ENCODE measurements at regions not wholly inside any gene's neighbourhood (a gene's known extent, or its start where the extent isn't known, plus 50 kb on each side); places are given as distances from the start of the nearest gene placed in this dataset.

DNA sequence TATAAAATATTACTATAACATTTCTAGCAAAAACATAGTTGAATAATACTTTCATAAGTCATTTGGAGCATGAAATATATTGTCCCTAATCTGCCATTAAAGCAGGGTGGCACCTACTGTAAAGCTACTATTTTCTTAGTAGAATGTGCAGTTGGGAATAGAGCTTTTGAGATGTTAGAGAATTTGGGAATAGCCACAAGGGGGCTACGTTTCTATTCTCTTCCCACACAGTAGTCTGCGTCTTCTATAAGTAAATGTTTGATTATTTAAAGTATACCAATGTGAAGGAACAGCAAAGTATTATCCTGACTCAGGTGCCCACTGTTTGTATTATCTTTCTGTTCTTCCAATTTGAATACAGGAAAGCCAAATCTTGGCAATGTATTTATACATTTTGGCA lies 323.2 kb upstream of the GIMD1 start:
- POLR2A ChIA-PET = no interaction called here
- peaks cover 2% of the 10 kb centered on the region for H3K9me3 Mint-ChIP-seq
- no peak overlapping the region for H3K4me3 Mint-ChIP-seq
- intact Hi-C loops (cut with micrococcal nuclease) = no loop called here
- H3K27me3 Mint-ChIP-seq = no peaks in the 10 kb centered on the region
- DNase-seq = no peak
- CTCF ChIA-PET = no interaction called here
- H3K4me1 Mint-ChIP-seq (ENCODE audit: low read depth) = no peaks in the 10 kb centered on the region
- H3K36me3 Mint-ChIP-seq = no peaks in the 10 kb centered on the region
- no peak overlapping the region for H3K27ac Mint-ChIP-seq

DNA sequence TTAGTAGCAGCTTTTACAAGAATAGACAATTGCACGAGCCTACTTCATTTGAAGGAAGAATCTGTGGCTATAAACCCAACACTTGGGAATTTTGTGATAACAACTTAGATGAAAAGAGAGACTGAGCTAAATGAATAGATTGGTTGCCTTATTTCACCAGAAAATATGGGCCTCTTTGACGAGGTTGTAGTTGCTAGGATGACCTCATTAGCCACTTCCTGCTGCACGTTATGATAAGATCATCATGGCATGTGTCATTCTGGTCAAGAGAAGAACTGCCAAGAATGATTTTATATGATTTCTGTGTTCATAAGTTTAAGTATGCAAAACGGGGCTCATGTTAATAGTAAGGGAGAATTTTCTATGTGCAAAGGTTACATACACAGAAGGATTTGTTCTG lies 321.9 kb upstream of the GIMD1 start:
- H3K36me3 Mint-ChIP-seq = no peaks in the 10 kb centered on the region
- no peak for DNase-seq
- ChIA-PET CTCF (no interaction called here), POLR2A (no interaction called here)
- H3K27ac Mint-ChIP-seq = no peak overlapping the region
- no peaks in the 10 kb centered on the region for H3K4me1 Mint-ChIP-seq (ENCODE audit: low read depth)
- H3K4me3 Mint-ChIP-seq = no peak overlapping the region
- intact Hi-C loops (cut with micrococcal nuclease) = no loop called here
- H3K9me3 Mint-ChIP-seq = peaks cover 2% of the 10 kb centered on the region
- no peaks in the 10 kb centered on the region for H3K27me3 Mint-ChIP-seq

DNA sequence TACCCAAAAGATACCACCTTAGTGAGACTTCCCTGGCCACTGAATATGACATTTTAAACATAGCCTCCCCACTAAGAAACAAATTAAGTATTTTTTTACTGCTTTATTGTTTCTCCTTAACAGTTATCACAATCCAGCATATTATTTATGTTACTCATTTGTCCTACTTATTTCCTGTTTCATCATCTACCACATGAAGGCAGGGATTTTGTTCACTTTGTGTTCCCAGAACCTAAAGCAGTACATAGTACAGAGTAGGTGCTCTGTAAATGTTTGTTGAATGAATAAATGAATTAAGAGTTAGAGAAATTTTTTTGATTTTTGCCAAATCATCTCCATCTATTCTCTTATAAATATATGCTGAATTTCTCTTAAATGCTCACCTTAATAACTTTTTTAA lies 318.4 kb upstream of the GIMD1 start:
- ChIA-PET CTCF (no interaction called here), POLR2A (no interaction called here)
- intact Hi-C loops (cut with micrococcal nuclease) = no loop called here
- Mint-ChIP-seq H3K27me3 (no peaks in the 10 kb centered on the region), H3K4me3 (no peak overlapping the region), H3K9me3 (peaks cover 4% of the 10 kb centered on the region), H3K36me3 (no peaks in the 10 kb centered on the region), H3K27ac (no peak overlapping the region), H3K4me1 (ENCODE audit: low read depth) (no peaks in the 10 kb centered on the region)
- DNase-seq = no peak

DNA sequence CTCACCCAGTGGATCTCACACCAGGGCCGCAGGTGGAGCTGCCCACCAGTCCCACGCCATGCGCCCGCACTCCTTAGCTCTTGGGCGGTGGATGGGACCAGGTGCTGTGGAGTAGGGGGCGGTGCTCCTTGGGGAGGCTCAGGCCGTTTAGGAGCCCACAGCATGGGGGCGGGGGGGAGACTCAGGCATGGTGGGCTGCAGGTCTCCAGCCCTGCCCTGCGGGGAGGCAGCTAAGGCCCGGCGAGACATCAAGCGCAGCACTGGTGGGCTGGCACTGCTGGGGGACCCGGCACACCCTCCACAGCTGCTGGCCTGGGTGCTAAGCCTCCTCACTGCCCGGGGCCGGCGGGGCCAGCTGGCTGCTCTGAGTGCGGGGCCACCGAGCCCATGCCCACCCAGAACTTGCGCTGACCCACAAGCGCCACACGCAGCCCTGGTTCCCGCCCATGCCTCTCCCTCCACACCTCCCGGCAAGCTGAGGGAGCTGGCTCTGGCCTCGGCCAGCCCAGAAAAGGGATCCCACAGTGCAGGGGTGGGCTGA lies 312.9 kb upstream of the GIMD1 start:
- Mint-ChIP-seq H3K9me3 (peaks cover 4% of the 10 kb centered on the region), H3K4me3 (no peak overlapping the region), H3K27ac (no peak overlapping the region), H3K4me1 (ENCODE audit: low read depth) (no peaks in the 10 kb centered on the region), H3K27me3 (no peaks in the 10 kb centered on the region), H3K36me3 (no peaks in the 10 kb centered on the region)
- intact Hi-C loops (cut with micrococcal nuclease) = no loop called here
- no peak for DNase-seq
- CTCF ChIA-PET = no interaction called here
- POLR2A ChIA-PET = no interaction called here

DNA sequence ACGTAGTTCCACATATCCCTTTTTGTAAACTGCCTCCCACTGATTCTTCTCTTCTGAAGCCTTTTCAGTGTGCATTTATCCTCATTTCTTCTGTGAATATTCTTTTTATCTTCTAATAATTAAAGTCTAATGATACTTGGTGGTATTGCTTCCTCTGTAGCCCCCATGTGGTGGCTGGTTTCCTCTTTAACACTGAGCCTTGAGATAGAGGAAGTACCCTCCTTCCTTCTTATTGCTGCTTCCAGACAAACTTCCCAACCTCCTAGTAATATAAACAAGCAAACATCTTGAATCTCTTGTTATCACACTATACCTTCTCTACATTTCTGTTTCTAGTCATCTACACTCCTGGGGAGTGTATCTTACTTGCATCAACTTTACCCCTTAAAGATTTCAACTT lies 310.5 kb upstream of the GIMD1 start:
- H3K27me3 Mint-ChIP-seq = no peaks in the 10 kb centered on the region
- ChIA-PET CTCF (no interaction called here), POLR2A (no interaction called here)
- no peak overlapping the region for H3K4me3 Mint-ChIP-seq
- no peaks in the 10 kb centered on the region for H3K36me3 Mint-ChIP-seq
- peaks cover 9% of the 10 kb centered on the region for H3K9me3 Mint-ChIP-seq
- no peak for DNase-seq
- no peaks in the 10 kb centered on the region for H3K4me1 Mint-ChIP-seq (ENCODE audit: low read depth)
- no peak overlapping the region for H3K27ac Mint-ChIP-seq
- intact Hi-C loops (cut with micrococcal nuclease) = no loop called here

DNA sequence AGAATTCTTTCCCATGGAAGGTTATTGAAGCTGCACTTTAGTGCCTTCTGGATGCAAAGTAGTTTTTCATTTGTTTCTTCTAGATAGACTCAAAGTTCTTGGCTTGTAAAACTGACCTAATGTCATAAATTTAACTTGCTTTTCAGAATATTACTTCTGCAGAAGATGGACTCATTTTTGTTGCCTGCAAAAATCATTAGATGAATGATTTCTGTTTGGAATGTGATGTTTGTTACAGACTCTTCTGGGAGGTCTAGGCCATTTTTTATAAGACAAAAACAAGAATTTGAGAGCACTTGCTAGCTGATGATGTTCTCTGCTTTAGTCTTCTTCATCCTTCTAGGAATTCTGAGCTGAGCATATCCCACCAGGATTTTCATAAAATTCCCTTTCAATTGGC lies 308.6 kb upstream of the GIMD1 start:
- no peaks in the 10 kb centered on the region for H3K27me3 Mint-ChIP-seq
- no peaks in the 10 kb centered on the region for H3K4me1 Mint-ChIP-seq (ENCODE audit: low read depth)
- ChIA-PET CTCF (no interaction called here), POLR2A (no interaction called here)
- H3K9me3 Mint-ChIP-seq = peaks cover 13% of the 10 kb centered on the region
- no peak for DNase-seq
- intact Hi-C loops (cut with micrococcal nuclease) = no loop called here
- no peak overlapping the region for H3K4me3 Mint-ChIP-seq
- H3K27ac Mint-ChIP-seq = no peak overlapping the region
- no peaks in the 10 kb centered on the region for H3K36me3 Mint-ChIP-seq

DNA sequence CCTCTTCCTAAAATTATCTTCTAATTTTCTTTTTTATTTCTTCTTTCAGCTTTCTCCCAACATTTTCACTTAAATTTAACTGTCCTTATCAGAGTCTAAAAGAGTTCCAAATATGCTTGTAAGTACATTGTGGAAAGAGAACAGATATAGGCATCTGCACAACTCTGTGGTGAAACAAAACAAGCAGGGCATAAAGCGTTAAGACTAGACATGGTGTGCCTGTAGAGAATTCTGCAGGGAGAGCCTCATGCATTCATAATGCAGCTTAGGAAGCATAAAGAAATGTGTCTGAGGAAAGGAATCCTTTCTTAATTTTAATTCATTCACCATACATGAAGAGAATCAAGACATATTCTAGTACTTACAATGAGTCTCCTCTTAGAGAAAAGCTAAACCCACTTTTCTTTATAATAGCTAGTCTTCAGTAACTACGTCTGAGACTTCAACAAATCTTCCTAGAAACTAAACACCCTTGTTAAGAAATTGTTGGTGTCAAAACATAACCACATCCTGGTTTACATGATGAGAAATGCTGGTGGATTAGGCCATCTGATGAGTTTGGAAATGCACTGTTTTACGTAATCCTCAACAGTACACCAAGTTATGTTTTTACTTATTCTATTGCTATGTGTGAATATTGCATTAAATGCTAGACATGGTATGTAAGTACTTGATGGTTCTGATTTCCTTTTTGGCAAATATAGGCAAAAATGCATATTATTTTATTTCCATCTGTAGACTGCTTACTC lies 307.8 kb upstream of the GIMD1 start:
- Mint-ChIP-seq H3K27me3 (no peaks in the 10 kb centered on the region), H3K4me1 (ENCODE audit: low read depth) (no peaks in the 10 kb centered on the region), H3K27ac (no peak overlapping the region), H3K9me3 (peaks cover 10% of the 10 kb centered on the region), H3K4me3 (no peak overlapping the region), H3K36me3 (no peaks in the 10 kb centered on the region)
- intact Hi-C loops (cut with micrococcal nuclease) = no loop called here
- ChIA-PET POLR2A (no interaction called here), CTCF (no interaction called here)
- no peak for DNase-seq

DNA sequence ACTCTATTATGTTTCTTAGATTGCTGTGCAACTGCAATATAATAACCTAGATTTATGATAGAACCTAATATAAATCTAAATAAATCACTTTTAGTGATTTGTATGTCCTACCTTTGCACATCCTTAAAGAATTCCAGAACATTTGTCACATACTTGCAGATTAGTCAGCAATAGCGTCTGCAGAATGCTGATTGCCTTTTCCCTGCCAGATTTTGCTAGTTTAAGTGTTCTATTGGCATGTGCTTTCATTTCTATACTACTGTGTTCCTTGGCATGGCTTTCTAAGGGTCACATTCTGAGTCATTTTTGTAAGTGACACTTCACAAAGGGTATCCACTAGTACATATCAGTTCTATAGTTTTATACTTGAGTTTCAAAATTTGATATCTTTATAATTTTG lies 303.1 kb upstream of the GIMD1 start:
- no peak for DNase-seq
- intact Hi-C loops (cut with micrococcal nuclease) = no loop called here
- POLR2A ChIA-PET = no interaction called here
- CTCF ChIA-PET = no interaction called here
- Mint-ChIP-seq H3K27me3 (no peaks in the 10 kb centered on the region), H3K36me3 (no peaks in the 10 kb centered on the region), H3K9me3 (peaks cover 10% of the 10 kb centered on the region), H3K4me1 (ENCODE audit: low read depth) (no peaks in the 10 kb centered on the region), H3K27ac (no peak overlapping the region), H3K4me3 (no peak overlapping the region)

DNA sequence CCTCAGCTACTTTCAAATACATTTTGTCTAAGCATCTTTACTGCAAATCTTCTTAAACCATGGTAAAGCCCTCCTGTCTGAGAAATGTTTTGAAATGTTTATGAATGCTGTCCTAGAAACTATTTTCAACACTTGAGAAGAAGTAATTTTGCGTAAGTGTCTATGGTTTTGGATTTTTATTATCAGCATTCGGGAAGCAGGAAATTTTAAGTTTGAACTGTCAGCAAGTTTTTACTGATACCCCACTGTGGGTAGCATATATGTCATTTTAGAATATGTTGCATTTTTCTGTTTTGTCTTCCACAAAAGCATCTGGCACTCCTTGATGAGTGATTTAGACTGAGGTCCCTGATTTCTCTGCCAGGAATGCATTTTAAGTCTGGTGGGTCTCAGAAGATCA lies 302.4 kb upstream of the GIMD1 start:
- intact Hi-C loops (cut with micrococcal nuclease) = no loop called here
- POLR2A ChIA-PET = no interaction called here
- Mint-ChIP-seq H3K9me3 (peaks cover 10% of the 10 kb centered on the region), H3K4me3 (no peak overlapping the region), H3K4me1 (ENCODE audit: low read depth) (no peaks in the 10 kb centered on the region), H3K27ac (no peak overlapping the region), H3K36me3 (no peaks in the 10 kb centered on the region), H3K27me3 (no peaks in the 10 kb centered on the region)
- CTCF ChIA-PET = no interaction called here
- DNase-seq = no peak

DNA sequence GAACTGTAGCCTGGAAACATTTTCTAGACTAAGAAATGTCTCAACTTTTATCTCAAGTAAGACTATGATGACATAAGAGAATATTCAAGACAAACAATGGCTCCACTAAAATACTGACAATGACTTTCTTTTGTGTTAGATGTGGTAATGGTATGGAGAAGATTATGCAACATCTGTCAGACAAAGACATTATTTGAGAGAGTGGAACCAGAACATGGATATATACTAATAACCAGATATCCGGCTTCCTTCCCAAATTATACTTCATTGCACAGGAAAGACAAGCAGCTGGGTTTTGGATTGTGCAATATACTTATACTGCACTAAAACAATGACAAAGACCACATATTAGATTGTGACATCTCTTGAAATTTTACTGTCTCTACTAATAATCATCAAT lies 290.8 kb upstream of the GIMD1 start:
- Mint-ChIP-seq H3K4me3 (no peak overlapping the region), H3K9me3 (no peaks in the 10 kb centered on the region), H3K27ac (no peak overlapping the region), H3K27me3 (no peaks in the 10 kb centered on the region), H3K4me1 (ENCODE audit: low read depth) (no peaks in the 10 kb centered on the region), H3K36me3 (no peaks in the 10 kb centered on the region)
- CTCF ChIA-PET = no interaction called here
- POLR2A ChIA-PET = no interaction called here
- DNase-seq = no peak
- intact Hi-C loops (cut with micrococcal nuclease) = no loop called here

DNA sequence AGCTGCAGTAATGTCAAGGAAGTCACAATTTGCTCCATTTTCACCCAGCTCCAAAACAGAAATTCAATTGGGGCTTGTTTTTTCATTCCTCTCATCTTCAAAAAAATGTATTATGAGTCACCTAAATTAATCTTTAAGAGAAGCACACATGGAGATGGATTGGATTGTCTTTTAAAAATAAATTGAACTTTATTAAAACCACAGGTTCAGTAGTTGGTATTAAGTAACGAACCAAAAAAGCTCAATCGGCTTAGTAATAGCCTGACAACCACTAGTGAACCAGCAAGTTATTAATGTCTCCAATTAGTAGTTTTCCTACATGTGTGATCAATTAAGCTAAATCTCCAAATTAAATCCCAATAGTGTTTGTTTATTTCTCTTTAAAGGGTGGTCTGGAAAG lies 283.5 kb upstream of the GIMD1 start:
- H3K4me3 Mint-ChIP-seq = no peak overlapping the region
- no peak overlapping the region for H3K27ac Mint-ChIP-seq
- no peaks in the 10 kb centered on the region for H3K36me3 Mint-ChIP-seq
- intact Hi-C loops (cut with micrococcal nuclease) = no loop called here
- no peaks in the 10 kb centered on the region for H3K27me3 Mint-ChIP-seq
- DNase-seq = no peak
- H3K9me3 Mint-ChIP-seq = peaks cover 2% of the 10 kb centered on the region
- ChIA-PET POLR2A (no interaction called here), CTCF (no interaction called here)
- no peaks in the 10 kb centered on the region for H3K4me1 Mint-ChIP-seq (ENCODE audit: low read depth)

DNA sequence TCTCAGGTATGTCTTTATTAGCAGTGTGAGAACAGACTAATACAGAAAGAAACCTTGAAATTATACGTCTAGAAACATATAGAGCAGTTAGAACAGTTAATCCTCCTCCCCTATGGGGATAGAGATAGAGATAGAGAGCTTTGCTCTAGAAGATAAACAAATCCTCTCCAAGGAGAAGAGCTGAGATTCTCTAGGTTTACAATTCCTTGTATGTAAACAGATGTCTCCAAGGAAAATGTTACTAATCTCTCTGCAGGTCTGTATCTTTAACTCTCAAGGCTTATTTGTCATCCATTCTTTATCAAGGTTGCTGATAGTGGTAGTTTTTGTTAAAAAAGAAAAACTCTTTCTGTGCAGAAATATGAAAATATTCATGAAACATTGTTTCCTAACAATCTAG lies 282.1 kb upstream of the GIMD1 start:
- Mint-ChIP-seq H3K27ac (no peak overlapping the region), H3K27me3 (no peaks in the 10 kb centered on the region), H3K9me3 (peaks cover 2% of the 10 kb centered on the region), H3K4me3 (no peak overlapping the region), H3K36me3 (no peaks in the 10 kb centered on the region), H3K4me1 (ENCODE audit: low read depth) (no peaks in the 10 kb centered on the region)
- ChIA-PET POLR2A (no interaction called here), CTCF (no interaction called here)
- DNase-seq = no peak
- intact Hi-C loops (cut with micrococcal nuclease) = no loop called here

DNA sequence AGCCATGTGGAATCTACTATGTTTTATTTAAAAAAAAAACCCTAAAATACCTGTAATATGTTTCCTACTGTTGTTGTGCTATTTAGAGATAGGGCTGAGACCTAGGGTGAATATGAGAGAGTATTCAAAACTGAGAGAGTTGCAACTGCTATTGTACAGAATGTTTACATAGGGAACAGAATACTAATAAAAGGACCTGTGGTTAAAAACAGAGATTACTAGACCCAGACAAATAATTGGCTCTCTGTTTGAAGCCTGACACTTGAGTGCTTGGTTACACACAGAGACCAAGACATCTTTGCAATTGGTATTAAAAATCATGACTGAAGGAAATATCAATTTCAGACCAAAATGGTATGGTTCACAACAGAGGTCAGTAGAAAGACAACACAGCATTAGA lies 278.9 kb upstream of the GIMD1 start:
- H3K27ac Mint-ChIP-seq = no peak overlapping the region
- intact Hi-C loops (cut with micrococcal nuclease) = no loop called here
- no peaks in the 10 kb centered on the region for H3K4me1 Mint-ChIP-seq (ENCODE audit: low read depth)
- no peaks in the 10 kb centered on the region for H3K36me3 Mint-ChIP-seq
- H3K27me3 Mint-ChIP-seq = no peaks in the 10 kb centered on the region
- H3K4me3 Mint-ChIP-seq = no peak overlapping the region
- DNase-seq = no peak
- POLR2A ChIA-PET = no interaction called here
- CTCF ChIA-PET = no interaction called here
- H3K9me3 Mint-ChIP-seq = peaks cover 2% of the 10 kb centered on the region

DNA sequence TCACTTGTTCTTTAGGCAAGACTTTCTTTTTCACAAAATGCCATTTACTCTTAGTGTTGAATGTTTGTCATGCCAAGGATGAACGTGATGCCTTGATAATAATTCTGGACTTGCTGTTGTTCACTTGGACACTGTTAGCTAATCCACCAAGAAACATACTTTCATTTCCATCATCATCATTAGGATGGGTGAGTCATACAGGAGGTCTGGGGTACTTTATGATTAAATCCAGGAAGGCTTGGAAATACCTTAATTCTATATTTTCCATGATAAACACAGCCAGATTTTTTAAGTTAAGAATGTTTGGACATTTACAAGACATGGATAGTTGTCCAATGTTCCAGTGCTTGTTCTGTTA lies 260.7 kb upstream of the GIMD1 start:
- no peak for DNase-seq
- Mint-ChIP-seq H3K4me1 (ENCODE audit: low read depth) (no peaks in the 10 kb centered on the region), H3K4me3 (no peak overlapping the region), H3K27ac (no peak overlapping the region), H3K27me3 (no peaks in the 10 kb centered on the region), H3K36me3 (no peaks in the 10 kb centered on the region), H3K9me3 (no peaks in the 10 kb centered on the region)
- POLR2A ChIA-PET = no interaction called here
- CTCF ChIA-PET = no interaction called here
- intact Hi-C loops (cut with micrococcal nuclease) = no loop called here

Data from activated CD4-positive, alpha-beta memory T cell treated with anti-CD3 and anti-CD28 coated beads for 36 hours (primary cell).